ENCODE measurements at regions not wholly inside any gene's neighbourhood (a gene's known extent, or its start where the extent isn't known, plus 50 kb on each side); places are given as distances from the start of the nearest gene placed in this dataset.

DNA sequence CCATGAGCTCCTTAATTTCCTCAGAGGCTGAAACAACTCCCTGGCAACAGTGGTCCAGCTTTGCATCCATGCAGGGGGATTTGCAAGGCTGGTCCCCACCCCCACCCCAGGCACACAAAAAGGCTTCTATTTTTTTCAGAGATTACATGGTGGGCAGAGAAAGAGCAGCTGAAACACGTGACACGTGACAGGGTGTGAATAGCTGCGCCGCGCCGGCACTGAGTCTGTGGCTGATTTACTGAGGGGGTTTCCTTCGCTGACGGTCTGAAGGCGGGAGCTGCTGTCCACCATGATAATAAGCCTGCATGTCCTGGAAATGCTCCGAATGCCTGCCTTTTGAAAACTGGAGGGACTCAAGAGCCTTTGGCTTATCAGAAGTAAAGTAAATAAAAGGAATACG is 50.7 kb upstream of the APCDD1 start:
- H3K4me3 ChIP-seq (ENCODE audit: low read depth, low read length): no peak overlapping the region

DNA sequence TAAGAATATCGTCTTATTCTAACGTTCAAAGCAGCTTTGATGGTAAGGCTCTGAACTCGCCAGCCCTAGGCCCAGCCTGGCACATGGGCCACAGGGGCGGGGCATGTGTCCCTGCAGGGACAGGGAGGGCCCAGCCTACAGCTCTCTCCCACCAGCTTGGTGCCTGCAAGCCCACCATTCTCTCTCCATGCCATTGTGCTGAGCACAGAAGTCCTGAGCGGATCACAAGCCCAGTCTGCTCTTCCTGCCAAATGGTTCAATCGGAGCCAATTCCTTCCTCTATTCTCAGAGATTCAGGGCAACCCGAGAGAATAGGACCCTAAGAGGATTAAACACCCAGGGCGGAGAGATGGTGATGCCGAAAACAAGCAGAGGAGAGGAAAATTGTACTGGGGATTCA is 50.3 kb upstream of the APCDD1 start:
- H3K4me3 ChIP-seq (ENCODE audit: low read depth, low read length): no peak overlapping the region

All from iPS-11a (cell line).